ENCODE measurements at regions not wholly inside any gene's neighbourhood (a gene's known extent, or its start where the extent isn't known, plus 50 kb on each side); places are given as distances from the start of the nearest gene placed in this dataset.

- TF ChIP-seq, protein P1, sequence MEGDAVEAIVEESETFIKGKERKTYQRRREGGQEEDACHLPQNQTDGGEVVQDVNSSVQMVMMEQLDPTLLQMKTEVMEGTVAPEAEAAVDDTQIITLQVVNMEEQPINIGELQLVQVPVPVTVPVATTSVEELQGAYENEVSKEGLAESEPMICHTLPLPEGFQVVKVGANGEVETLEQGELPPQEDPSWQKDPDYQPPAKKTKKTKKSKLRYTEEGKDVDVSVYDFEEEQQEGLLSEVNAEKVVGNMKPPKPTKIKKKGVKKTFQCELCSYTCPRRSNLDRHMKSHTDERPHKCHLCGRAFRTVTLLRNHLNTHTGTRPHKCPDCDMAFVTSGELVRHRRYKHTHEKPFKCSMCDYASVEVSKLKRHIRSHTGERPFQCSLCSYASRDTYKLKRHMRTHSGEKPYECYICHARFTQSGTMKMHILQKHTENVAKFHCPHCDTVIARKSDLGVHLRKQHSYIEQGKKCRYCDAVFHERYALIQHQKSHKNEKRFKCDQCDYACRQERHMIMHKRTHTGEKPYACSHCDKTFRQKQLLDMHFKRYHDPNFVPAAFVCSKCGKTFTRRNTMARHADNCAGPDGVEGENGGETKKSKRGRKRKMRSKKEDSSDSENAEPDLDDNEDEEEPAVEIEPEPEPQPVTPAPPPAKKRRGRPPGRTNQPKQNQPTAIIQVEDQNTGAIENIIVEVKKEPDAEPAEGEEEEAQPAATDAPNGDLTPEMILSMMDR (IDR thresholded peaks at IDR 0.05; ENCODE audit: low read depth, low read length, poor library complexity, severe bottlenecking), result no peak
- no peak for TF ChIP-seq EZH2phosphoT487 (IDR thresholded peaks at IDR 0.05; ENCODE audit: borderline replicate concordance, low read length)
Measured at GRCh38 chr4:36582198-36582597, 300.8 kb downstream of the DTHD1 start.
